HG02970 (cell line): ENCODE measurements at regions not wholly inside any gene's neighbourhood (a gene's known extent, or its start where the extent isn't known, plus 50 kb on each side); places are given as distances from the start of the nearest gene placed in this dataset.

Source experiments
- ATAC-seq: cut with Tn5 transposase; IDR thresholded peaks from one replicate; pipeline ENCODE4 v1.9.1; 2021; ENCODE audit warnings: mild to moderate bottlenecking, moderate library complexity, moderate number of reproducible peaks; ENCODE audit not compliant: unreplicated experiment, low FRiP score

- no peak for ATAC-seq
These were observed 94.6 kb upstream of the FAM47C start for GRCh38 chrX:36913551-36913950.

- no peak for ATAC-seq
These were observed 91.2 kb upstream of the FAM47C start for GRCh38 chrX:36916941-36917340.

GRCh38 chrX:36927712-36928111 is 80.5 kb upstream of the FAM47C start:
- ATAC-seq: no peak

- no peak for ATAC-seq
These were observed 77.7 kb upstream of the FAM47C start for GRCh38 chrX:36930491-36930890.

GRCh38 chrX:36947214-36947613 is 61.0 kb upstream of the FAM47C start:
- ATAC-seq: no peak

GRCh38 chrX:36950495-36951253 is 57.5 kb upstream of the FAM47C start:
- no peak for ATAC-seq

GRCh38 chrX:36957425-36958328 is 50.5 kb upstream of the FAM47C start:
- no peak for ATAC-seq
